Right atrium auricular region (tissue), 2 donors: ENCODE measurements at regions not wholly inside any gene's neighbourhood (a gene's known extent, or its start where the extent isn't known, plus 50 kb on each side); places are given as distances from the start of the nearest gene placed in this dataset.

ENCODE experiments used
- DNase-seq: peaks from one replicate; pipeline ENCODE4 v3.0.0-alpha.2; 2019; ENCODE audit warnings: low spot score
- H3K27ac ChIP-seq, 2 donors: fragments of 200-600 bp; sonication (generic); 1 replicate in 1 of 2; 2 replicates in 1 of 2; pipeline ENCODE4 v1.5.1; 2016 to 2019
- H3K27me3 ChIP-seq, 2 donors: fragments of 200-600 bp; sonication (generic); one replicate each; pipeline versions ENCODE4 v1.5.1 to v1.6.0; 2017 to 2019
- H3K36me3 ChIP-seq: fragments of 200-600 bp; sonication (generic); one replicate; pipeline ENCODE4 v1.5.1; 2016
- H3K4me1 ChIP-seq, 2 donors: fragments of 200-600 bp; sonication (generic); one replicate each; pipeline versions ENCODE4 v1.5.1 to v1.6.0; 2017 to 2019
- H3K4me3 ChIP-seq, 2 donors: fragments of 200-600 bp; sonication (generic); 1 replicate in 1 of 2; 2 replicates in 1 of 2; pipeline ENCODE4 v1.5.1; 2017 to 2019; ENCODE audit warnings: mild to moderate bottlenecking in 1 of 2, moderate library complexity in 1 of 2
- H3K9me3 ChIP-seq, 2 donors: fragments of 200-600 bp; sonication (generic); one replicate each; pipeline ENCODE4 v1.5.1; 2019
- CTCF ChIP-seq, 2 donors: fragments of 200-600 bp; sonication (generic); IDR thresholded peaks; one replicate each; pipeline ENCODE4 v1.5.1; 2019; ENCODE audit warnings: antibody characterized with exemption in 2 of 2

GRCh38 chr16:27679899-27680298, 130.0 kb downstream of the KATNIP start:
- Histone ChIP-seq H3K9me3 (no peaks in the 10 kb centered on the region), H3K4me1 (no peaks in the 10 kb centered on the region), H3K27me3 (no peaks in the 10 kb centered on the region), H3K4me3 (no peak overlapping the region), H3K27ac (no peak overlapping the region), H3K36me3 (peaks cover 28% of the 10 kb centered on the region)
- TF ChIP-seq CTCF (IDR thresholded peaks at IDR 0.05): no peak
- DNase-seq: no peak

- peaks cover 28% of the 10 kb centered on the region for H3K36me3 ChIP-seq
- H3K9me3 ChIP-seq: no peaks in the 10 kb centered on the region
- H3K27ac ChIP-seq: no peak overlapping the region
- no peak overlapping the region for H3K4me3 ChIP-seq
- no peak for DNase-seq
- H3K27me3 ChIP-seq: no peaks in the 10 kb centered on the region
- no peak for TF ChIP-seq CTCF (IDR thresholded peaks at IDR 0.05)
- peaks cover 0 to 14% of the 10 kb centered on the region in 2 donors for H3K4me1 ChIP-seq
These were observed 131.7 kb downstream of the KATNIP start for GRCh38 chr16:27681681-27682080.

- TF ChIP-seq CTCF (IDR thresholded peaks at IDR 0.05): no peak
- Histone ChIP-seq H3K36me3 (peaks cover 11% of the 10 kb centered on the region), H3K9me3 (no peaks in the 10 kb centered on the region), H3K27me3 (no peaks in the 10 kb centered on the region), H3K27ac (no peak overlapping the region), H3K4me3 (no peak overlapping the region), H3K4me1 (peaks cover 0 to 30% of the 10 kb centered on the region in 2 donors)
- DNase-seq: no peak
These were observed 134.1 kb downstream of the KATNIP start for GRCh38 chr16:27684047-27684446.

DNA sequence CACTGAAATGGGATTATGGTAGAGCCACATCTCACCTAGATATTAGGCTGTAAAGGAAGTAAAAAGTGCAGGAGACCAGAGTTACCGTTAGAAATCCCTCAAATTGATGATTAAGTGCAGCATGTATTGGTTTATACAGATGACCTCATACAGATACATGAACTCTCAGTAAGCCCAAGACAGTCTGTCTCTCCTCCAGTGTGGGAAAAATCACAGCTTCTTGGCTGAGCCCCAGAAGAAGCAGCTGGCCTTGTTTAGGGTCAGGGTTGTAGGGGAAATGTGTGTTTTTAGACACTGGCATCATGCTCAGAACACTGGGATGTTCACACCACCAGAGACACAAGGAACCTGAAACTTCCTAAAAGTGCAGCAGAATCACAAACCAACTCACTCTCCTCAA, 135.9 kb downstream of the KATNIP start:
- peaks cover 8% of the 10 kb centered on the region for H3K36me3 ChIP-seq
- no peak overlapping the region for H3K4me3 ChIP-seq
- H3K4me1 ChIP-seq: peaks cover 0 to 39% of the 10 kb centered on the region in 2 donors
- H3K27ac ChIP-seq: no peak overlapping the region
- no peak for DNase-seq
- no peak for TF ChIP-seq CTCF (IDR thresholded peaks at IDR 0.05)
- H3K27me3 ChIP-seq: no peaks in the 10 kb centered on the region
- no peaks in the 10 kb centered on the region for H3K9me3 ChIP-seq

DNA sequence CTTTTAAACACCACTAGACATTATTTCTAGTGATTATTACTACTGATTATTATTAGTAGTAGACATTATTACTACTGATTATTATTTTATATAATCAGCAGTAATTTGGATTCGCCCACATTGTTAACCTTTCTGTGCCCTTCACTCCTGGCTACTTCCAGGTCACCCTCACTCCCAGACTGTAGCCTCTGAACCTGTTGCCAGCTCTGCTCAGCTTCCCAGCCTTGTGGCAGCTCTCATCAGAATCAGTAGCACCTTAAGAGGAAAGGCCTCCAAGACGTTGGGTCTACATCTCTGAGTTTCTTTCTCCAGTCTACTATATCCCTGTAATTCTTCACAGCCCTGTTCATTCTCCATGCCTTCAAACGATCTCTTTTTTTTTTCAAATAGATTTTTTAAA, 137.0 kb downstream of the KATNIP start:
- TF ChIP-seq CTCF (IDR thresholded peaks at IDR 0.05): no peak
- DNase-seq: no peak
- no peaks in the 10 kb centered on the region for H3K36me3 ChIP-seq
- H3K4me3 ChIP-seq: no peak overlapping the region
- H3K4me1 ChIP-seq: peaks cover 0 to 48% of the 10 kb centered on the region in 2 donors
- H3K27ac ChIP-seq: peak overlapping the region; percentile 48 to 86
- no peaks in the 10 kb centered on the region for H3K27me3 ChIP-seq
- no peaks in the 10 kb centered on the region for H3K9me3 ChIP-seq

DNA sequence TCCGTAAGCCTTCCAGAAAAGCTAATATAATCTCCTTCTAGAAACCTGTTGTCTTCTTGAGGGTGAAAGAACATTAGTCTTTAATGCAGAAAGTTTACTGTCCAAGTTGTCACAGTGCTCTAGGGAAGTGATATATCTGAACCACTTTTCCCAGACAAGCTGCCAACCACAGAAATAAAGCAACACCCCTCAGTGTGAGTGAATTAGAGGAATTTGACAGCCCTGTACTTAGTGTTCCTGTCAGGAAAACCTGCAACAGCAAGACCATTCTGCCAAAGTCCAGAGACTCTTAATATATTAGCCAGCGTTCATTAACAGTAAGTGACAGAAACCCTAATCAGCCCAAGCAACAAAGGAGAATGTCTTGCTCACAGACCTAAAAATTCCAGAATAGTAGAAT, 137.7 kb downstream of the KATNIP start:
- no peaks in the 10 kb centered on the region for H3K9me3 ChIP-seq
- H3K4me3 ChIP-seq: no peak overlapping the region
- DNase-seq: no peak
- peak overlapping the region; percentile 48 to 86 for H3K27ac ChIP-seq
- peaks cover 0 to 49% of the 10 kb centered on the region in 2 donors for H3K4me1 ChIP-seq
- no peaks in the 10 kb centered on the region for H3K27me3 ChIP-seq
- TF ChIP-seq CTCF (IDR thresholded peaks at IDR 0.05): no peak
- no peaks in the 10 kb centered on the region for H3K36me3 ChIP-seq
